CD14-positive monocyte (primary cell): ENCODE measurements at regions not wholly inside any gene's neighbourhood (a gene's known extent, or its start where the extent isn't known, plus 50 kb on each side); places are given as distances from the start of the nearest gene placed in this dataset.

ENCODE experiments used
- DNase-seq, 3 donors: peaks; one replicate each; pipeline ENCODE4 v3.0.0-alpha.2; 2011 to 2022
- H2AFZ ChIP-seq: 2 replicates; pipeline ENCODE4 v1.6.0; 2012; ENCODE audit warnings: mild to moderate bottlenecking, low read depth, low read length, inconsistent platforms; ENCODE audit not compliant: insufficient read depth, poor library complexity, severe bottlenecking
- H3K27ac ChIP-seq, 2 donors: 1 replicate in 1 of 2; 2 replicates in 1 of 2; pipeline ENCODE4 v1.5.1; 2012 to 2013; ENCODE audit warnings: low read length in 2 of 2, control low read depth in 1 of 2, inconsistent platforms in 1 of 2, low read depth in 1 of 2, mild to moderate bottlenecking in 1 of 2
- H3K27me3 ChIP-seq, 2 donors: one replicate each; pipeline versions ENCODE4 v1.6.0 to v1.6.1; 2011 to 2013; ENCODE audit warnings: low read length in 2 of 2; ENCODE audit not compliant: control insufficient read depth in 2 of 2, insufficient read depth in 2 of 2
- H3K36me3 ChIP-seq, 2 donors: replicated peaks in 1 of 2; 1 replicate in 1 of 2; 2 replicates in 1 of 2; pipeline versions ENCODE4 v1.5.1 to v1.6.1; 2012 to 2013; ENCODE audit warnings: low read length in 2 of 2, control low read depth in 1 of 2, inconsistent platforms in 1 of 2, mild to moderate bottlenecking in 1 of 2; ENCODE audit not compliant: insufficient read depth in 2 of 2, control insufficient read depth in 1 of 2
- H3K4me1 ChIP-seq, 2 donors: 1 replicate in 1 of 2; 2 replicates in 1 of 2; pipeline versions ENCODE4 v1.5.1 to v1.6.1; 2012 to 2013; ENCODE audit warnings: low read length in 2 of 2, control low read depth in 1 of 2, inconsistent platforms in 1 of 2, mild to moderate bottlenecking in 1 of 2, moderate library complexity in 1 of 2; ENCODE audit not compliant: insufficient read depth in 2 of 2, control insufficient read depth in 1 of 2
- H3K4me2 ChIP-seq: replicated peaks from 2 replicates; pipeline ENCODE3; 2012; ENCODE audit warnings: low read length, moderate library complexity, mild to moderate bottlenecking; ENCODE audit not compliant: poor library complexity, severe bottlenecking; ENCODE audit errors: extremely low read depth
- H3K4me3 ChIP-seq, 3 experiments: fragments of 200-600 bp in 1 of 3; sonication (generic) in 1 of 3; replicated peaks in 1 of 3; 1 replicate in 2 of 3; 2 replicates in 1 of 3; pipeline ENCODE4 v1.5.1; 2011 to 2013; ENCODE audit warnings: low read length in 3 of 3, mild to moderate bottlenecking in 3 of 3, control low read depth in 2 of 3, low read depth in 2 of 3, inconsistent platforms in 1 of 3, moderate library complexity in 1 of 3
- H3K79me2 ChIP-seq: 2 replicates; pipeline ENCODE4 v1.6.0; 2012; ENCODE audit warnings: mild to moderate bottlenecking, control low read depth, inconsistent platforms, low read length, moderate library complexity; ENCODE audit not compliant: insufficient read depth
- H3K9ac ChIP-seq: 2 replicates; pipeline ENCODE4 v1.6.0; 2017; ENCODE audit warnings: low read length, mild to moderate bottlenecking; ENCODE audit not compliant: insufficient read depth, poor library complexity, severe bottlenecking
- H3K9me3 ChIP-seq, 2 donors: replicated peaks in 1 of 2; 1 replicate in 1 of 2; 2 replicates in 1 of 2; pipeline versions ENCODE4 v1.5.1 to v1.6.1; 2012 to 2013; ENCODE audit warnings: low read length in 2 of 2, control low read depth in 1 of 2; ENCODE audit not compliant: control insufficient read depth in 1 of 2, insufficient read depth in 1 of 2
- H4K20me1 ChIP-seq: 2 replicates; pipeline ENCODE4 v1.6.0; 2012; ENCODE audit warnings: mild to moderate bottlenecking, low read length, control low read depth, moderate library complexity; ENCODE audit not compliant: insufficient read depth
- H3K27ac Mint-ChIP-seq, 7 donors: one replicate each; pipeline ENCODE4 v1.8.0; 2020; ENCODE audit warnings: mild to moderate bottlenecking in 7 of 7, mixed read lengths in 7 of 7, moderate library complexity in 6 of 7, inconsistent platforms in 2 of 7
- H3K27me3 Mint-ChIP-seq, 3 donors: one replicate each; pipeline ENCODE4 v1.8.0; 2021 to 2022; ENCODE audit warnings: low read depth in 3 of 3, mild to moderate bottlenecking in 3 of 3, mixed read lengths in 3 of 3, moderate library complexity in 3 of 3, inconsistent platforms in 1 of 3
- H3K36me3 Mint-ChIP-seq, 2 donors: one replicate each; pipeline ENCODE4 v1.8.0; 2020; ENCODE audit warnings: mixed read lengths in 2 of 2, inconsistent platforms in 1 of 2, mild to moderate bottlenecking in 1 of 2
- H3K4me1 Mint-ChIP-seq: one replicate; pipeline ENCODE4 v1.8.0; 2020; ENCODE audit warnings: mild to moderate bottlenecking, mixed read lengths
- H3K4me3 Mint-ChIP-seq, 2 donors: one replicate each; pipeline ENCODE4 v1.8.0; 2020; ENCODE audit warnings: mild to moderate bottlenecking in 2 of 2, mixed read lengths in 2 of 2, moderate library complexity in 1 of 2
- H3K9me3 Mint-ChIP-seq, 7 donors: one replicate each; pipeline ENCODE4 v1.8.0; 2020 to 2022; ENCODE audit warnings: mixed read lengths in 7 of 7, mild to moderate bottlenecking in 6 of 7, moderate library complexity in 6 of 7, inconsistent platforms in 2 of 7
- WGBS: methylation state at CpG from one replicate; pipeline ENCODE4 v1.1.5; 2013; ENCODE audit warnings: missing lambda C conversion rate; ENCODE audit not compliant: insufficient coverage; 5-methylcytosine and 5-hydroxymethylcytosine counted together
- intact Hi-C, 2 donors: fragments of 100-400 bp; cut with micrococcal nuclease; formaldehyde crosslinking; loops; one replicate each; pipeline versions ENCODE4 v1.15.0 to v1.15.1; 2023
- TF ChIP-seq, protein P1 (sequence below): fragments of 200-600 bp; IDR thresholded peaks from one replicate; pipeline ENCODE4 v1.8.0; 2022; ENCODE audit warnings: antibody characterized with exemption, mild to moderate bottlenecking

DNA sequence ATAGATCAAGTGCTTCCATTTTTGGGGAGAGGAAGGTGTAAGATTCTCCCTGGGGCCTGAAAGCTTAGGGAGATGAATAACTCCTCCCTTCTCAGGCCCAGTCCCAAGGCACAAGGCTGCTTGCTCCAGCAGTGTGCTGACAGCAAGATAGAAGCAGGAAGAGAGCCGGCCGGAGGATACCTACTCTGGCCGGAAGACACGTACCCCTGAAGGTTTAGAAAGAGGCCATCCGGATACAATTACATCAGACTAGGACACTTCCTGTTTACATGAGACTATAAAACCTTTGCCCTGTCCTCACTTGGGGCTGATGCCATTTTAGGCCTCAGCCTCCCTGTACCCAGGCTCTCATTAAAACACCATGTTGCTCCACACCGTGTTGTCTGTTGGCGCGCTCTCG lies 329.9 kb downstream of the SV2B start:
- H3K4me3 ChIP-seq, result no peak overlapping the region
- peaks cover 0 to 4% of the 10 kb centered on the region in 2 donors for H3K4me1 ChIP-seq
- Mint-ChIP-seq H3K27ac (no peak overlapping the region), H3K9me3 (peaks cover 0 to 4% (median 0%) of the 10 kb centered on the region in 7 donors), H3K27me3 (peaks cover 0 to 4% (median 0%) of the 10 kb centered on the region in 3 donors), H3K36me3 (no peaks in the 10 kb centered on the region), H3K4me1 (peaks cover 5% of the 10 kb centered on the region), H3K4me3 (no peak overlapping the region)
- no peaks in the 10 kb centered on the region for H3K79me2 ChIP-seq
- no peak overlapping the region for H3K4me2 ChIP-seq
- no peak overlapping the region for H3K9ac ChIP-seq
- H3K27ac ChIP-seq, result no peak overlapping the region
- no peaks in the 10 kb centered on the region for H3K36me3 ChIP-seq
- no peaks in the 10 kb centered on the region for H4K20me1 ChIP-seq
- no peaks in the 10 kb centered on the region for H3K9me3 ChIP-seq
- DNase-seq, result no peak
- no peaks in the 10 kb centered on the region for H3K27me3 ChIP-seq
- peak overlapping the region; percentile 29 for H2AFZ ChIP-seq
- intact Hi-C loops, result loop anchor here in 1 of 2 donors (10.0 kb wide), 1 partner anchor 55 kb away; no protein-coding TSS in a partner anchor
- WGBS, result 78% methylated on average over 9 of the region's 9 CpGs
- TF ChIP-seq, protein P1, sequence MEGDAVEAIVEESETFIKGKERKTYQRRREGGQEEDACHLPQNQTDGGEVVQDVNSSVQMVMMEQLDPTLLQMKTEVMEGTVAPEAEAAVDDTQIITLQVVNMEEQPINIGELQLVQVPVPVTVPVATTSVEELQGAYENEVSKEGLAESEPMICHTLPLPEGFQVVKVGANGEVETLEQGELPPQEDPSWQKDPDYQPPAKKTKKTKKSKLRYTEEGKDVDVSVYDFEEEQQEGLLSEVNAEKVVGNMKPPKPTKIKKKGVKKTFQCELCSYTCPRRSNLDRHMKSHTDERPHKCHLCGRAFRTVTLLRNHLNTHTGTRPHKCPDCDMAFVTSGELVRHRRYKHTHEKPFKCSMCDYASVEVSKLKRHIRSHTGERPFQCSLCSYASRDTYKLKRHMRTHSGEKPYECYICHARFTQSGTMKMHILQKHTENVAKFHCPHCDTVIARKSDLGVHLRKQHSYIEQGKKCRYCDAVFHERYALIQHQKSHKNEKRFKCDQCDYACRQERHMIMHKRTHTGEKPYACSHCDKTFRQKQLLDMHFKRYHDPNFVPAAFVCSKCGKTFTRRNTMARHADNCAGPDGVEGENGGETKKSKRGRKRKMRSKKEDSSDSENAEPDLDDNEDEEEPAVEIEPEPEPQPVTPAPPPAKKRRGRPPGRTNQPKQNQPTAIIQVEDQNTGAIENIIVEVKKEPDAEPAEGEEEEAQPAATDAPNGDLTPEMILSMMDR, result no peak

DNA sequence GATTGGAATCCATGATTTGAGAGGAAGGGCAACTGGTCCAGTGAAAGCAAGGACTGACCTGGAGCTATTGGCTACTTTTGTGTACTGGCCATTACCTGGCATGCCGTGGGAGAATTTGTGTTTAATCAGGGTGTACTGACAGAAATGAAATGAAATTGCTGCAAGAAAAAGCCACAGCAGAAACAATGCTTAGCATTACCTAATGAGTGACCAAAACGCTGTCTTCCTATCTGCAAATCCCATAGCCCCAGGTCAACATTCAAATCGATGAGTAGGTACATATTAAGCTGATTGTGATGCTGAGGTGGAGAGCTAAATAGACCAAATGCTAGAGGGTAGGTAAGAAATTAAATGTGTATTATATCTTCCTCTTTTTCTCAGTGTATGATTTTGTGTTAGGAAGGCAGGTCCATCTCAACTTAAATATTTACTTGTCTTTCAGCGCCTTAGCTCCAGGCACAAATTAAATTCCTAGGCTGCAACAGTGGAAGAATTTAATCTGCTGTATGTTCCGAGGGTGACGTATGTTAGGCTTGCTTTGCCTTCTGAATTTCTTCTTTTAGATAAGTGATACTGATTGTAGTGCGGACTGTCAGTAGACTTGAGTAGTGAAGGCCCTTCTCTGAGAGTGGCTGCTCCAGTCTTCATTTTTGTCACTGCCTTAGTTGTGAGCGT lies 331.1 kb downstream of the SV2B start:
- Mint-ChIP-seq H3K4me1 (peaks cover 5% of the 10 kb centered on the region), H3K27me3 (peaks cover 0 to 4% (median 0%) of the 10 kb centered on the region in 3 donors), H3K9me3 (peaks cover 0 to 3% (median 0%) of the 10 kb centered on the region in 7 donors), H3K27ac (no peak overlapping the region), H3K4me3 (no peak overlapping the region), H3K36me3 (no peaks in the 10 kb centered on the region)
- no peaks in the 10 kb centered on the region for H3K79me2 ChIP-seq
- H3K4me1 ChIP-seq, result peaks cover 0 to 4% of the 10 kb centered on the region in 2 donors
- H4K20me1 ChIP-seq, result no peaks in the 10 kb centered on the region
- no peak for DNase-seq
- H3K4me3 ChIP-seq, result no peak overlapping the region
- TF ChIP-seq, protein P1, result no peak
- 86% methylated on average over 4 of the region's 8 CpGs for WGBS
- H3K9ac ChIP-seq, result no peak overlapping the region
- no peak overlapping the region for H3K27ac ChIP-seq
- no peak overlapping the region for H2AFZ ChIP-seq
- H3K27me3 ChIP-seq, result no peaks in the 10 kb centered on the region
- H3K4me2 ChIP-seq, result no peak overlapping the region
- intact Hi-C loops, result no loop called here
- H3K36me3 ChIP-seq, result no peaks in the 10 kb centered on the region
- H3K9me3 ChIP-seq, result no peaks in the 10 kb centered on the region
